T-helper 1 cell treated with Interleukin-12 subunit alpha and Interleukin-12 subunit beta and Interleukin-4 antibody, amounts not matched to agents 30 μg/mL and 1 μg/mL, for 36 hours (primary cell): ENCODE measurements at regions not wholly inside any gene's neighbourhood (a gene's known extent, or its start where the extent isn't known, plus 50 kb on each side); places are given as distances from the start of the nearest gene placed in this dataset.
"Not testable (repeated sequence)": the region's sequence is repeated elsewhere in the genome, so short reads cannot be mapped to it uniquely, and the experiment has no call there.

ENCODE experiments used
- H3K27ac Mint-ChIP-seq: one replicate; pipeline ENCODE4 v1.8.0; 2021; ENCODE audit warnings: mild to moderate bottlenecking, mixed read lengths
- H3K27me3 Mint-ChIP-seq: one replicate; pipeline ENCODE4 v1.8.0; 2021; ENCODE audit warnings: low read depth, mixed read lengths
- H3K36me3 Mint-ChIP-seq: one replicate; pipeline ENCODE4 v1.8.0; 2021; ENCODE audit warnings: low read depth, mixed read lengths
- H3K4me1 Mint-ChIP-seq: one replicate; pipeline ENCODE4 v1.8.0; 2021; ENCODE audit warnings: low read depth, mixed read lengths
- H3K4me3 Mint-ChIP-seq: one replicate; pipeline ENCODE4 v1.8.0; 2021; ENCODE audit warnings: mild to moderate bottlenecking, moderate library complexity, mixed read lengths
- H3K9me3 Mint-ChIP-seq: one replicate; pipeline ENCODE4 v1.8.0; 2021; ENCODE audit warnings: mixed read lengths

DNA sequence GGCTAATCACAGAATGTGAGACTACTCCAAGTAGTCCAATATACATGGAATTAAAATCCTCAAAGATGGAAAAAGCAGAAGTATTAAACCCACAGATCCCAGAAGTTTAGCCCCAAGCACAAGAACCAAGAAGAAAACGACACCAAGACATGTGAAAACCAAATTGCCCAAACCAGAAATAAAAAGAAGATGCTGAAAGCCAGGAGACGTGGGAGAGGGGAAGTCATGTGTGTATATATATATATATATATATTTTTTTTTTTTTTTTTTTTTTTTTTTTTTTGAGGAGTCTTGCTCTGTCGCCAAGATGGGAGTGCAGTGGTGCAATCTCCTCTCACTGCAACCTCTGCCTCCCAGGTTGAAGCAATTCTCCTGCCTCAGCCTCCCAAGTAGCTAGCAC, 376.9 kb upstream of the FRG1 start:
- H3K4me1 Mint-ChIP-seq, H3K27ac Mint-ChIP-seq, H3K4me3 Mint-ChIP-seq, H3K27me3 Mint-ChIP-seq, H3K36me3 Mint-ChIP-seq: not testable (repeated sequence)
- H3K9me3 Mint-ChIP-seq: peaks cover 12% of the 10 kb centered on the region

DNA sequence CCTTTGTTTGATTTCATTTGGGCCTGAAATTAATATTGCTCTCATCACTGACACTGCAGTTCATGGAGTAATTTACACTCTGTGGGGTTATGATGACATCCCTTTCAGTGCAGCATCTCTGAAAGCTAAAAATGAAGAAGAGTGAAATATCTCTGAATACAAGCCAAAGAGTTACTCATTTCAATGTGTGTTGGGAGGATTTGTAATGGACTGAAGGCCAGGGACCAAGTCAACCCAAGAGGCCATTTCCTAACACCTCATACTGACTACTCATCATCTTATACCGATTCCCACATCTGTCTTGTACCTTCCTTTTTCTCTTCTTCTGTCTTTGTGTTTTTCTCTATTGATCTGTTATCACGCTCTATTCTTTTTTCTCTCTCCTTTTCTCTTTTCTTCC, 374.4 kb upstream of the FRG1 start:
- H3K36me3 Mint-ChIP-seq, H3K4me3 Mint-ChIP-seq, H3K27ac Mint-ChIP-seq, H3K27me3 Mint-ChIP-seq, H3K4me1 Mint-ChIP-seq: not testable (repeated sequence)
- peaks cover 12% of the 10 kb centered on the region for H3K9me3 Mint-ChIP-seq

DNA sequence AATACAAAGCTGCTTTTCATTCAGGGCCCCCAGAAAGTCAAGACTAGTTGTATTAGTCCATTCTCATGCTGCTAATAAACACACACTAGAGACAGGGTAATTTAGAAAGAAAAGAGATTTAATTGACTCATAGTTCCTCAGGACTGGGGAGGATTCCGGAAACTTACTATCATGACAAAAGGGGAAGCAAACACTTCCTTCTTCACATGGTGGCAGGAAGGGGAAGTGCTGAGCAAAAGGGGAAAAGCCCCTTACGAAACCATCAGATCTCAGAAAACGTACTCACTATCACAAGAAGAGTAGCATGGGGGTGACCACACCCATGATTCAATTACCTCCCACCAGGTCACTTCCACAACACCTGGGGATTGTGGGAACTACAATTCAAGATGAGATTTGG, 373.8 kb upstream of the FRG1 start:
- H3K9me3 Mint-ChIP-seq: peaks cover 12% of the 10 kb centered on the region
- not testable (repeated sequence) for H3K27ac Mint-ChIP-seq, H3K4me3 Mint-ChIP-seq, H3K4me1 Mint-ChIP-seq, H3K36me3 Mint-ChIP-seq, H3K27me3 Mint-ChIP-seq

DNA sequence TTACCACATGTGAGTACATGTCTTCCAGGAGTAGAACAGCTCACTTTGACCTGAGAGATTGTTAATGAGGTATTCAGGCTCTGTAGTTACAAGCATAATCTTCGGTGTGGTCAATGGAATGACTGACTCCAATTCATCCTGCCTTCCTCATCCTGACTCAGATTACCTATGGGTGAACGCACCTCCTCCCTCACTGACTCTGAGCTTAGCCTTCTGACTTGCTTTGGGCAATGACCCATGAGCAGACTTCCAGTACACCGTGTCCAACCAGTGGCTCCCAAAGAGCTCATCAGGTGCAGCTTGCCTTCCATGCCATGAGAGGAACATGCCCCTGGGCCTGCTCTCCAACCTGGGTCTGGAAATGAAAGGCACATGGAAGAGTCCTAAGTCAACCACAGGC, 361.0 kb upstream of the FRG1 start:
- not testable (repeated sequence) for H3K4me1 Mint-ChIP-seq, H3K27ac Mint-ChIP-seq, H3K36me3 Mint-ChIP-seq, H3K4me3 Mint-ChIP-seq, H3K27me3 Mint-ChIP-seq
- H3K9me3 Mint-ChIP-seq: peaks cover 16% of the 10 kb centered on the region

DNA sequence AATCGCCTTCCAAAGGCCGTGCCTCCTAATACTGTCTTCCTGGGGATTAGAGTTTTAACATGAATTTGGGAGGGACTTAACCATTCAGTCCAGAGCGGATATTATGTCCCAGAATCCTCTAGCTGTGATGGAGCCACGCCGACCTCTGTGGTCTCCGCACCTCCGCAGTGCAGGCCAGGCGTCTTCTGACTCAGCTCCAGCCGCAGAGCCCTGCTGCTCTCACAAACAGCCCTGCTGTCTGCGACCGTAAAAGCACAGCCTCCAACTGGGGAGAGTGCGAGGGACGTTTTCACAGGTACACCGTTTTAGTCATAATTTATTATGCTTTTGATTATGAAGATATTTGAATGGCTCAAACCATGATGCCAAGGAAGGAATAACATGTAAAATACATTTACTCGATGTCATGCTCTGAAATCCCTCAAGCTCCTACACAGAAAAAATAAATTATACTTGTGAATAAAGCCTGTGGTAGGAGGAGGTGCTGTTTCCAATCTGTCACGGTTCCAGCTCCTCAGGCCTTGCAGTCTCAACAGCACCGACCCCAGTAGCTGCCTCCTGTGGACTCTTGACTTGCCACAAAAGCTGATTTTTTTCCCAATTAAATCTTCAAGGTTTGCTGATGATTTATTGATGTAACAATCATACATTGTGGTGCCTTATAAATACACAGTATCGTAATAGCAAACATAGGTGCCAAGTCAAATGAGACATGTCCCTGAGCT, 353.6 kb upstream of the FRG1 start:
- H3K4me1 Mint-ChIP-seq, H3K36me3 Mint-ChIP-seq, H3K9me3 Mint-ChIP-seq, H3K27ac Mint-ChIP-seq, H3K27me3 Mint-ChIP-seq, H3K4me3 Mint-ChIP-seq: not testable (repeated sequence)

DNA sequence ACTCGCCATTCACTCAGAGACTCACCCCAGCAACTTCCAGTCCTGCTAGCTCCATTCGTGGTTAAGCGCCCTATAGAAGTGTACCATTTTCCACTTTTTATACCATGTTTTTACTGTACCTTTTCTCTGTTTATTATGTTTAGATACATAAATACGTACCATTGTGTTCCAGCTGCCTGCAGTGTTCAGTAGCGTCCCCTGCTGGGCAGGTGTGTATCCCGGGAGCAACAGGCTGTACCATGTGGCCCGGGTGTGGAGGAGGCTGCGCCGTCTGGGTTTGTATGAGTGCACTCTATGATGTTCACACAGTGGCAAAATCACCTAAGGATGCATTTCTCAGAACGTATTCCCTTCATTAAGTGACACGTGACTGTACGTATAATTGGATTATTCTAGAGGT, 351.5 kb upstream of the FRG1 start:
- H3K27ac Mint-ChIP-seq, H3K9me3 Mint-ChIP-seq, H3K27me3 Mint-ChIP-seq, H3K4me1 Mint-ChIP-seq, H3K4me3 Mint-ChIP-seq, H3K36me3 Mint-ChIP-seq: not testable (repeated sequence)

DNA sequence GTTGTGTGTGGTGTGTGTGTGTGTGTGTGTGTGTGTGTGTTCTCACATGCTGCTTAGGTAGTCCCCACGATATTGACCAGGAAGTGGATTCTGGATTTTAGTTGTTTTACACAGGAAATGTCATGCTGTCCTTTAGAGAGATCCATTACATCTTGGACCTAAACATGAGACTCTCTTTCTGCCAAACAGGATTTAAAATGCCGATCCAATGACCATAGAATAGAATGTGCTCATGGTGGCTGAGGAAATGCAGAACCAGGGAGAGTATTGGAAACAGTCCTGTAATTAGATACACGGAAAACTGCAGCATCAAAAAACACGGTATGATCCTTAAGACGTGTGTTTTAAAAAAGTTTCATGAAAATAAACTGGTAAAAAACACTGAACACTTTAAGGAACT, 347.8 kb upstream of the FRG1 start:
- Mint-ChIP-seq H3K27ac (no peak overlapping the region), H3K9me3 (peaks cover 7% of the 10 kb centered on the region), H3K4me3 (no peak overlapping the region), H3K27me3 (no peaks in the 10 kb centered on the region), H3K4me1 (no peaks in the 10 kb centered on the region), H3K36me3 (no peaks in the 10 kb centered on the region)

DNA sequence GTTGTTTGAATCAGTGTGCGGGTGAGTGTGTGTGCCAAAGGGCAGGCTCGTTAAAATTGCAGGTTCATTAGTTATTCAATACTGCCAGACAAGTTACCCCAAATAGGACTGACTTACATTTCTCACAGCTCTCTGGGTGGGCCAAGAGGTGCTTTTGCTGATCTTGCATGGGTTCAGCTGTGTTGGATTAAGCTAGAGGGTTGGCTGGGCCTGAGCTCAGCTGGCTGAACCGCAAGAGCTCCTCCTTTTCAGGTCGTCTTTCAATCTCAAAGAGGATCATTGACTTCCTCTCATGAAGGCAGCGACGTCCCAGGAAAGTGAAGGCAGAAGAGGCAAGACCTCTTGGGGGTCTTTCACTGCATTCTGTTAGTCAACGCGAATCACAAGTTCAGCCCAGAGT, 343.3 kb upstream of the FRG1 start:
- no peak overlapping the region for H3K4me3 Mint-ChIP-seq
- H3K27ac Mint-ChIP-seq: no peak overlapping the region

DNA sequence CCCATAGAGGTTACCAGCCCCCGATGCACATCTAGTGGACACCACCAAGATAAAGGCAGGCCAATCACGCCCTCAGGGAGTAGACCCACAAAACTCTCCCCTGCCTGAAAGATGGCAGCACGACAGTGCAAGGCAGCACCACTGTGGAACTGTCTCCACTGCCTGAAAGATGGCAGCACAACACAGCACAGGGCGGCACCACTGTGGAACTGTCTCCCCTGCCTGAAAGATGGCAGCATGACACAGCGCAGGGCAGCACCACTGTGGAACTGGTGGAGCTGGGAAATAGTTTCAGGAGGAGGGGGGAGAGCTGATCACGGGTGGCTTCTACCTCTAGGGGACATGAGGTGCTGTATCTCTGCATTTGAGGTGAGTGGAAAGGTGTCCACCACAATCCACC, 340.4 kb upstream of the FRG1 start:
- Mint-ChIP-seq H3K27me3 (no peaks in the 10 kb centered on the region), H3K36me3 (no peaks in the 10 kb centered on the region), H3K9me3 (peaks cover 4% of the 10 kb centered on the region), H3K27ac (no peak overlapping the region), H3K4me1 (no peaks in the 10 kb centered on the region), H3K4me3 (no peak overlapping the region)

More for the DNA sequence above, 343.3 kb upstream of the FRG1 start:
- Mint-ChIP-seq H3K27me3 (no peaks in the 10 kb centered on the region), H3K4me1 (no peaks in the 10 kb centered on the region), H3K9me3 (peaks cover 7% of the 10 kb centered on the region), H3K36me3 (no peaks in the 10 kb centered on the region)

DNA sequence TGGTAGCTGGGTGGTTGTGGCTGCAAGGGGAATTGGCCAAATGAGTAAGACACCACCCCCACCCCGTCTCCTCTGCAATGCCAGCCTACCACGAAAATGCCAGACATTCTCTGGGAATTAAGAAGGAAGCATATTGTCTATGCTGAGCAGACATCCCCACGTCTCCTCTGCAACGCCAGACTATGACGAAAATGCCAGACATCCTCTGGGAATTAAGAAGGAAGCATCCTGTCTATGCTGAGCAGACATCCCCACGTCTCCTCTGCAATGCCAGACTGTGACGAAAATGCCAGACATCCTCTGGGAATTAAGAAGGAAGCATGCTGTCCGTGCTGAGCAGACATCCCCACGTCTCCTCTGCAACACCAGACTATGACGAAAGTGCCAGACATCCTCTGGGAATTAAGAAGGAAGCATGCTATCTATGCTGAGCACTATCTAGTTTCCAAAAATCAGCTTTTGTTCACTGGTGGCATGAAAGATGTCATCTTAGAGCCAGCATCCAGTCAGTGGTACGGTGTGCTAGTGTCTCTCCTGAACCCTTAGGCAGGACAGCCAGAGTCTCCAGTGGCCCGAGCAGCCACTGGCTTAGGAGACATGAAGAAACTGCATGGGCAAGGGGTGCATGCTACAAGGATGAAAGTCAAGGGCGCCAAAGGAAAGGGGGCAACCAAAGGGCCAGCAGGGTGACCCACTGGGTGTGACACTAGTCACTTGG, 339.8 kb upstream of the FRG1 start:
- Mint-ChIP-seq H3K27me3 (no peaks in the 10 kb centered on the region), H3K4me3 (no peak overlapping the region), H3K27ac (no peak overlapping the region), H3K36me3 (no peaks in the 10 kb centered on the region), H3K9me3 (peaks cover 4% of the 10 kb centered on the region), H3K4me1 (no peaks in the 10 kb centered on the region)

DNA sequence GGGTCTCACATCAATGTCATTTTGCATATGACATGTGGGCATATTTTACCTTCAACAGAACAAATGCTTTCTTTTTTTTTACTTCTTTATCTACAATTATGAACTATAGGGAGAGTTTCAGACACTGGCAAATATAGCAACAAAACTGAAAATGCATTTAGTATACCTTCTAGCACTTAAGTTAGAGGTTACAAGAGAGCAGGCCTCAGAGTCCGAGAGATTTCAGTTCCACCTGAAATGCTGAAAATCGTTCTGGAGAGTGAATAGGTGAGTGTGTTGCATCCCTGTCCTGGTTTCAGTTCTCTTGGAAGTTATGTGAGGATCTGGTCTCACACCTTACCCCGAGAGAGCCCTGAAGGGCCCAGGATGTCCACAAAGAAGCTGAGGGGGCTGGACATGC, 337.8 kb upstream of the FRG1 start:
- H3K27ac Mint-ChIP-seq, H3K9me3 Mint-ChIP-seq, H3K4me3 Mint-ChIP-seq, H3K4me1 Mint-ChIP-seq, H3K27me3 Mint-ChIP-seq, H3K36me3 Mint-ChIP-seq: not testable (repeated sequence)

DNA sequence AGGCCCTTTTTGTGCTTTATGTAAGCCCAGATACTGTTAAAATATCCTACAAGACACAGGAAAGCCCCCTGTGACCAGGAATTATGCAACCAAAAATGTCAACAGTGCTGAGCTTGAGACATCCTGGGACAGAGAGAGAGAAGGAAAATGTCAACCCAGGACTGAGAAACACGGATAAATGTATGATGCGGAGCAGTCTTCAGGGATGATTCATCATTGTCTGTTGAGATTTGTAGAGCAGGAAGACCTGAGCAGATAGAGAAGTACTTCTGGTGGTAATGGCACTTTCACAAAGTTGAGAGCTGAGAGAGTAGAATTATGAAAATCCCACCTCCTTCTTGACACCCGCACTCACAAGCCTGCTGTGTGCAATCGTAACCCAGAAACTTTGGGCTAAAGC, 330.1 kb upstream of the FRG1 start:
- peaks cover 14% of the 10 kb centered on the region for H3K9me3 Mint-ChIP-seq
- not testable (repeated sequence) for H3K36me3 Mint-ChIP-seq, H3K27me3 Mint-ChIP-seq

DNA sequence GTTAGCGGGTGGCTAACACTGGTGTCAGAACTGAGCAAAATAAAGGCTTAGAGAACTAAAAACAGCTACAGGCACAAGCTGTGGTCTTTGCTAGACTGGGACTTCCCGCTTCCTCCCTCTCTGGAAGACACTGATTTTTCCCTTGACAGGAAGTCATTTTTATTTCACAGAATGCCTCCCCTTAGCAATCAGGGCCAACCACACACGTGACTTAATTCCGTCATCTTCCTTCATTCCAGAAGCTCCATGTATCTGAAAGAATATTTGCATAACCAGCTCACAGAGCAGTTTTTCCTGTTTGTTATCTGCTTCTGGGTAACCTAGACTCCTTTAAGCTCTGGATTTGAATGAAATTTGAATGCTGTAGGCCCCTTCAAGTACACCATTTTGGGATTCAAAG, 327.5 kb upstream of the FRG1 start:
- Mint-ChIP-seq H3K27me3 (no peaks in the 10 kb centered on the region), H3K36me3 (no peaks in the 10 kb centered on the region), H3K27ac (no peak overlapping the region), H3K4me3 (no peak overlapping the region), H3K4me1 (no peaks in the 10 kb centered on the region), H3K9me3 (peaks cover 18% of the 10 kb centered on the region)

More for the DNA sequence above, 330.1 kb upstream of the FRG1 start:
- H3K4me3 Mint-ChIP-seq, H3K27ac Mint-ChIP-seq, H3K4me1 Mint-ChIP-seq: not testable (repeated sequence)

DNA sequence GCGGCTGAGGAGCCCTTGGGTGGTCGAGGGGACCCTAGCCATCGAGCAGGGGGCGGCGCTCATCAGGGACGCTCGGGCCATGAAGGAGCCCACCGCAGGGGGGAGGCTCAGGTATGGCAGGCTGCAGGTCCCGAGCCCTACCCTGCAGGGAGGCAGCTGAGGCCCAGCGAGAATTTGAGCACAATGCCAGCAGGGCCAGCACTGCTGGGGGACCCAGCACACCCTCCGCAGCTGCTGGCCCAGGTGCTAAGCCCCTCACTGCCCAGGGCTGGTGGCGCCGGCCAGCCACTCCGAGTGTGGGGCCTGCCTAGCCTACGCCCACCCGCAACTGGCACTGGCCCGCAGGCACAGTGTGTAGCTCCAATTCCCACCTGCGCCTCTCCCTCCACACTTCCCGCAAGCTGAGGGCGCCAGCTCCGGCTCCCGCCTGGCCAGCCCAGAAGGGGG, 325.4 kb upstream of the FRG1 start:
- Mint-ChIP-seq H3K9me3 (peaks cover 16% of the 10 kb centered on the region), H3K27me3 (no peaks in the 10 kb centered on the region), H3K36me3 (no peaks in the 10 kb centered on the region), H3K4me3 (no peak overlapping the region), H3K4me1 (no peaks in the 10 kb centered on the region), H3K27ac (no peak overlapping the region)

DNA sequence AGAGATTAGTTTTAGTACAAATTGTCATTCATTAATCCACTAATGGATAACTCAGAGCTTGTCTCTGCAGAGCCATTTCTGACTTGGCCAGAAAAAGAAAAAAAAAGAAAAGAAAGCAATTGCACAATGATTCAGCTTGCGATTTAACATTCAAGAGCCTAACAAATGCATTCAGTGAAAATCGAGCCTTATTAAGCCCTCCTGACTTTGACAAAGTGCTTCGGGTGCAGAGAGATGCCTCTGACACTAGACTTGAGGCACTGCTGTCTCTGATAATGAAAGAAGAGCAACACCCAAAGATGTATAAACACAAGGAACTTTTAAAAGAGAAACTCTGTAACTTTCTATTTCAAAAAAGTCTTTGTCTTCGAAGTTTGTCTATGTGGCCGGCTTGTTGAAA, 322.9 kb upstream of the FRG1 start:
- H3K4me1 Mint-ChIP-seq, H3K4me3 Mint-ChIP-seq, H3K27me3 Mint-ChIP-seq, H3K36me3 Mint-ChIP-seq, H3K27ac Mint-ChIP-seq: not testable (repeated sequence)
- H3K9me3 Mint-ChIP-seq: peaks cover 13% of the 10 kb centered on the region
